Body of pancreas (tissue), 4 donors: ENCODE measurements at regions not wholly inside any gene's neighbourhood (a gene's known extent, or its start where the extent isn't known, plus 50 kb on each side); places are given as distances from the start of the nearest gene placed in this dataset.

ENCODE experiments used
- ATAC-seq: fragments of 150-250 bp; one replicate; pipeline ENCODE4 v1.9.1; 2016
- DNase-seq, 4 donors: peaks; one replicate each; pipeline ENCODE4 v3.0.0-alpha.2; 2019
- H3K27ac ChIP-seq, 4 donors: fragments of 200-600 bp; sonication (generic); 1 replicate in 3 of 4; 2 replicates in 1 of 4; pipeline versions ENCODE4 v1.5.1 to v1.6.1; 2016 to 2019; ENCODE audit warnings: mild to moderate bottlenecking in 1 of 4, mixed read lengths in 1 of 4, moderate library complexity in 1 of 4
- H3K27me3 ChIP-seq, 2 donors: fragments of 200-600 bp; sonication (generic); one replicate each; pipeline ENCODE4 v1.6.0; 2016; ENCODE audit warnings: mild to moderate bottlenecking in 1 of 2
- H3K36me3 ChIP-seq, 2 donors: fragments of 200-600 bp; sonication (generic); replicated peaks in 1 of 2; 2 replicates each; pipeline ENCODE4 v1.5.1; 2016; ENCODE audit warnings: low read depth in 2 of 2; ENCODE audit not compliant: insufficient read depth in 1 of 2
- H3K4me1 ChIP-seq: fragments of 200-600 bp; sonication (generic); one replicate; pipeline ENCODE4 v1.6.0; 2016
- H3K4me3 ChIP-seq, 2 donors: fragments of 200-600 bp; sonication (generic); 1 replicate in 1 of 2; 2 replicates in 1 of 2; pipeline ENCODE4 v1.5.1; 2016 to 2019
- H3K9me3 ChIP-seq, 3 donors: fragments of 200-600 bp; sonication (generic); 1 replicate in 2 of 3; 2 replicates in 1 of 3; pipeline ENCODE4 v1.5.1; 2016
- CTCF ChIP-seq, 7 experiments: fragments of 450-650 bp in 4 of 7; fragments of 200-600 bp in 3 of 7; sonication (generic) in 3 of 7; IDR thresholded peaks; one replicate each; pipeline ENCODE4 v1.5.1; 2016 to 2019; ENCODE audit warnings: antibody characterized with exemption in 7 of 7
- POLR2A ChIP-seq, 3 donors: fragments of 450-650 bp; IDR thresholded peaks; one replicate each; pipeline ENCODE4 v1.6.1; 2016; ENCODE audit warnings: antibody characterized with exemption in 3 of 3, mild to moderate bottlenecking in 2 of 3
- WGBS, 2 donors: methylation state at CpG; one replicate each; pipeline ENCODE4 v1.1.5; 2017; 5-methylcytosine and 5-hydroxymethylcytosine counted together
- intact Hi-C: fragments of 100-400 bp; cut with DNase I; formaldehyde crosslinking; loops from one replicate; pipeline ENCODE4 v1.15.1; 2023

- no peak for ATAC-seq
- no peaks in the 10 kb centered on the region for H3K9me3 ChIP-seq
- intact Hi-C loops, result loop anchor here (10.0 kb wide), 1 partner anchor 1231 kb away; no protein-coding TSS in a partner anchor
- H3K27ac ChIP-seq, result no peak overlapping the region
- H3K4me1 ChIP-seq, result peaks cover 8% of the 10 kb centered on the region
- 84 to 87% methylated on average over 3 of the region's 3 CpGs for WGBS, 2 donors
- H3K4me3 ChIP-seq, result no peak overlapping the region
- TF ChIP-seq POLR2A (IDR thresholded peaks at IDR 0.05), result no peak
- TF ChIP-seq CTCF (IDR thresholded peaks at IDR 0.05), result no peak
- H3K27me3 ChIP-seq, result no peaks in the 10 kb centered on the region
- DNase-seq, result no peak
- H3K36me3 ChIP-seq, result no peaks in the 10 kb centered on the region
Measured at GRCh38 chr13:33933810-33934209, 115.9 kb downstream of the RFC3 start.

GRCh38 chr13:33934343-33934742 lies 116.4 kb downstream of the RFC3 start:
- no peak overlapping the region for H3K4me3 ChIP-seq
- no peaks in the 10 kb centered on the region for H3K27me3 ChIP-seq
- no peak overlapping the region for H3K27ac ChIP-seq
- peaks cover 8% of the 10 kb centered on the region for H3K4me1 ChIP-seq
- no peaks in the 10 kb centered on the region for H3K36me3 ChIP-seq
- DNase-seq, result no peak
- no peaks in the 10 kb centered on the region for H3K9me3 ChIP-seq
- intact Hi-C loops, result loop anchor here (10.0 kb wide), 1 partner anchor 1230 kb away; no protein-coding TSS in a partner anchor
- ATAC-seq, result no peak
- TF ChIP-seq POLR2A (IDR thresholded peaks at IDR 0.05) (no peak), CTCF (IDR thresholded peaks at IDR 0.05) (no peak)
- 60 to 63% methylated on average over 2 of the region's 2 CpGs for WGBS, 2 donors

GRCh38 chr13:33934951-33935371 lies 117.0 kb downstream of the RFC3 start:
- no peak for ATAC-seq
- peaks cover 8% of the 10 kb centered on the region for H3K4me1 ChIP-seq
- no peaks in the 10 kb centered on the region for H3K27me3 ChIP-seq
- no peak for TF ChIP-seq CTCF (IDR thresholded peaks at IDR 0.05)
- no peak for TF ChIP-seq POLR2A (IDR thresholded peaks at IDR 0.05)
- H3K36me3 ChIP-seq, result no peaks in the 10 kb centered on the region
- DNase-seq, result no peak
- intact Hi-C loops, result loop anchor here (10.0 kb wide), 1 partner anchor 1230 kb away; no protein-coding TSS in a partner anchor
- no peak overlapping the region for H3K4me3 ChIP-seq
- H3K9me3 ChIP-seq, result no peaks in the 10 kb centered on the region
- H3K27ac ChIP-seq, result no peak overlapping the region

GRCh38 chr13:33935969-33936368 lies 118.0 kb downstream of the RFC3 start:
- TF ChIP-seq POLR2A (IDR thresholded peaks at IDR 0.05), result no peak
- intact Hi-C loops, result loop anchor here (10.0 kb wide), 1 partner anchor 1229 kb away; no protein-coding TSS in a partner anchor
- 84 to 88% methylated on average over 4 of the region's 4 CpGs for WGBS, 2 donors

GRCh38 chr13:33937373-33938098 lies 119.6 kb downstream of the RFC3 start:
- intact Hi-C loops, result loop anchor here (10.0 kb wide), 1 partner anchor 1227 kb away; no protein-coding TSS in a partner anchor
- no peaks in the 10 kb centered on the region for H3K9me3 ChIP-seq
- H3K36me3 ChIP-seq, result no peaks in the 10 kb centered on the region
- ATAC-seq (peak; percentile 75), DNase-seq (peak in 3 of 4 donors; percentile 14 to 26 (median 15))
- no peak for TF ChIP-seq CTCF (IDR thresholded peaks at IDR 0.05)
- TF ChIP-seq POLR2A (IDR thresholded peaks at IDR 0.05), result no peak
- peaks cover 8% of the 10 kb centered on the region for H3K4me1 ChIP-seq
- no peaks in the 10 kb centered on the region for H3K27me3 ChIP-seq
- H3K4me3 ChIP-seq, result no peak overlapping the region
- 55% methylated on average over 3 of the region's 3 CpGs for WGBS, 2 donors
- peak overlapping the region in 3 of 4 donors; percentile 15 to 36 (median 29) for H3K27ac ChIP-seq

More at GRCh38 chr13:33935969-33936368, 118.0 kb downstream of the RFC3 start:
- H3K4me3 ChIP-seq, result no peak overlapping the region
- H3K9me3 ChIP-seq, result no peaks in the 10 kb centered on the region
- no peak overlapping the region for H3K27ac ChIP-seq
- H3K27me3 ChIP-seq, result no peaks in the 10 kb centered on the region
- H3K4me1 ChIP-seq, result peaks cover 8% of the 10 kb centered on the region
- ATAC-seq, result no peak
- no peaks in the 10 kb centered on the region for H3K36me3 ChIP-seq
- no peak for DNase-seq
